GM19238 (cell line): ENCODE measurements at regions not wholly inside any gene's neighbourhood (a gene's known extent, or its start where the extent isn't known, plus 50 kb on each side); places are given as distances from the start of the nearest gene placed in this dataset.
"Not testable (repeated sequence)": the region's sequence is repeated elsewhere in the genome, so short reads cannot be mapped to it uniquely, and the experiment has no call there.

Experiments
- DNase-seq: peaks from one replicate; pipeline ENCODE4 v3.0.0; 2011; ENCODE audit warnings: low spot score; ENCODE audit not compliant: insufficient read length

- DNase-seq: no peak
These were observed 282.0 kb upstream of the ACTBL2 start for GRCh38 chr5:57764479-57765089.

- DNase-seq: no peak
These were observed 278.9 kb upstream of the ACTBL2 start for GRCh38 chr5:57761513-57761912.

GRCh38 chr5:57754616-57755015 lies 272.0 kb upstream of the ACTBL2 start:
- DNase-seq: no peak

- no peak for DNase-seq
These were observed 270.8 kb upstream of the ACTBL2 start for GRCh38 chr5:57753446-57753845.

- DNase-seq: no peak
These were observed 269.1 kb upstream of the ACTBL2 start for GRCh38 chr5:57751710-57752109.

- no peak for DNase-seq
These were observed 268.3 kb upstream of the ACTBL2 start for GRCh38 chr5:57750891-57751290.

- no peak for DNase-seq
These were observed 267.7 kb upstream of the ACTBL2 start for GRCh38 chr5:57750282-57750681.

GRCh38 chr5:57749396-57749795 lies 266.8 kb upstream of the ACTBL2 start:
- DNase-seq: no peak

- no peak for DNase-seq
These were observed 263.4 kb upstream of the ACTBL2 start for GRCh38 chr5:57745700-57746651.

GRCh38 chr5:57745029-57745428 lies 262.4 kb upstream of the ACTBL2 start:
- DNase-seq: no peak

- DNase-seq: no peak
These were observed 258.7 kb upstream of the ACTBL2 start for GRCh38 chr5:57741336-57741735.

GRCh38 chr5:57738787-57739186 lies 256.2 kb upstream of the ACTBL2 start:
- DNase-seq: no peak

- DNase-seq: no peak
These were observed 255.7 kb upstream of the ACTBL2 start for GRCh38 chr5:57738301-57738700.

- no peak for DNase-seq
These were observed 254.1 kb upstream of the ACTBL2 start for GRCh38 chr5:57736716-57737115.

GRCh38 chr5:57735279-57736153 lies 252.9 kb upstream of the ACTBL2 start:
- not testable (repeated sequence) for DNase-seq

GRCh38 chr5:57734296-57734695 lies 251.7 kb upstream of the ACTBL2 start:
- no peak for DNase-seq

- DNase-seq: no peak
These were observed 245.0 kb upstream of the ACTBL2 start for GRCh38 chr5:57727591-57727990.

GRCh38 chr5:57725658-57726504 lies 243.3 kb upstream of the ACTBL2 start:
- DNase-seq: no peak

- no peak for DNase-seq
These were observed 242.2 kb upstream of the ACTBL2 start for GRCh38 chr5:57724836-57725235.

GRCh38 chr5:57721226-57721625 lies 238.6 kb upstream of the ACTBL2 start:
- DNase-seq: no peak

- no peak for DNase-seq
These were observed 238.0 kb upstream of the ACTBL2 start for GRCh38 chr5:57720656-57721055.
